Stimulated activated CD8-positive, alpha-beta memory T cell treated with anti-CD3 and anti-CD28 coated beads, Interleukin-7, amount 100 ng/mL, for 1 hour (primary cell): ENCODE measurements at regions not wholly inside any gene's neighbourhood (a gene's known extent, or its start where the extent isn't known, plus 50 kb on each side); places are given as distances from the start of the nearest gene placed in this dataset.
"Not testable (repeated sequence)": the region's sequence is repeated elsewhere in the genome, so short reads cannot be mapped to it uniquely, and the experiment has no call there.

Source experiments
- DNase-seq, 2 donors: peaks; one replicate each; pipeline ENCODE4 v3.0.0-alpha.2; 2020; ENCODE audit warnings: low read depth in 2 of 2

- DNase-seq: no peak
These were observed 1011.2 kb upstream of the CITED2 start for GRCh38 chr6:140385679-140386078.

DNA sequence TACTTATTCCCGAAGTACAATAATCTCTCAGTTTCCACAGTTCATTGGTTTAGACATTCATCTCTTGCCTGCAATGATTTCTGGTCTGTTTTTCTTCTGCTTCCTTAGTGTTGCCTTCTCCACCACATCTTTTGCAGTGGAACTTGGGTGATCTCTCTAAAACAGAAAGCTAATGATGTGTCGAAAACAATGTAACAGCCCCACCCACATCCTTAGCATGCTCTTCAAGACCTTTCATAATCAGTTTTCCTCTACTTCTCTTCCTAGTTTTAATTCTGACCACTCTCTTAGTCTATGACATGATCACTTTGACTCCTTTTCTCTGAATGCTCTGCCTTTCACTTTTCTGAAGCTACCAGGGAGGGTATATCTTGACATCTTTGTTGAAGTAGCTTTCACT lies 1007.9 kb upstream of the CITED2 start:
- no peak for DNase-seq

DNA sequence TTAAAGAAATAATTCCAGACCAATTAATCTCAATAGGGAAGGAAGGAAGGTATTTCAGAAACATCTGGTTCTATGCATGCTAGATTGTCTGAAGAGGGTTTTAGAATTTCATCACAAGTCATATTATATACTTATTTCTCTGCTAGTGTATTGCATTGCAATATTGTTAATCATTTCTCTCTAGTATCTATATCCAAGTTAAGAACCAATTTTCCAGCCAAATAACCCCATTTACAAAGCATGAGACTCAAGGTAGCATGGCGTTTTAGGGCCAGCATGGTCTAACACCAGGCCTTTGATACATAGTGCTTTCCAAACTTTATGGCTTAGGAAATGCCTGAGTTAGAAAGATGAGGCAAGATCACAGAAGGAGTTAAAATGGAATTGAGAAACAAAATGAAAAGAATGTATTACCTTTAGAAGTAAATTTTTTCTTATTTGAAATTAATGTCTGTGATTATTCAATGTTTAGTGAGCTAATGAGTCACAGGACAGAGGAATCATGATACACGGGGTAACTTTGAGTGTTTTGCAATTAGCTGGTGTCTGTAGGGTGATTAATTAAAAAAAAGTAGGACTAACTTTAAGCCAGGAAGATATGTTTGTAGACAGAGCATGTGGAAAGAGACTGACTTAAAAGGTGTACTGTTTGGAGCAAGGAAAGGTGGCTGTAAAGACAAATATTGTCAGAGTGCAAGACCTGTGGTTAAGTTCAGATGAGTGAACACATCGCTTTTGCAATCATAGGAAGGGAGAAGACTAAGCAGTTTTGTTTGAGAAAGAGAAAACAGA lies 1006.2 kb upstream of the CITED2 start:
- no peak for DNase-seq

DNA sequence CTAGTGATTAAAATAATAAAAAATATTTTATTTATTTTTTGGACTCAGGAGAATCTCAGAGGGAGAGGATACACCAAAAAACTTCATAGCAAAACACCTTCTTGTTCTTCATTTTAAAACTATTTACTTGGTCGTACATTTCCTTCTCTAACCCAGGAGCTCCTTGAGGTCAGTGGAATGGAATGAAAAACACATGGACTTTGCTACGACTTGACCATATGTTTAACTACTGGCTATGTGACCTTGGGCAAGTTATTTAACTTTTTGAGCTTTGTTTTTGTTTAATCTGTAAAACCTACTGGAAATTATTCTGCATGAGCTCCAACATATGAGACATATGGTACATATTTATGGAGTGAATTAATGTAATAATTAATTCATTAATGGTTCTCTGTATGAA lies 1005.5 kb upstream of the CITED2 start:
- no peak for DNase-seq

DNA sequence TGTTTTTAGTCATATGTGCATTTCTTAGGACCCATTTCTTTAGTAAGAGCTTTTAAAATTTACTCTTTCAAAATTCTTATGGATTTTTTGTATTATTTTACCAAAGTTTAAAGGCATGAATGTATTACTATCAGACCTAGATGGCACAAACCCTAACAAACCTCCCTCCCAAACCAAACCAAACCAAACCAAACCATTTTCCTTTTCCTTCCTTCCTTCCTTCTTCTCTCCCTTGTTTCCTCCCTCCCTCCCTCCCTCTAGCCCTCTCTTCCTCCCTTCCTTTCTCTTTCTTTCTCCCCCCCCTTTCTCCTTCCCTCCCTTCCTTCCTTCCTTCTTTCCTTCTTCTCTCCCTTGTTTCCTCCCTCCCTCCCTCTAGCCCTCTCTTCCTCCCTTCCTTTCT lies 1001.8 kb upstream of the CITED2 start:
- no peak for DNase-seq

- not testable (repeated sequence) for DNase-seq
These were observed 999.3 kb upstream of the CITED2 start for GRCh38 chr6:140373728-140374127.

DNA sequence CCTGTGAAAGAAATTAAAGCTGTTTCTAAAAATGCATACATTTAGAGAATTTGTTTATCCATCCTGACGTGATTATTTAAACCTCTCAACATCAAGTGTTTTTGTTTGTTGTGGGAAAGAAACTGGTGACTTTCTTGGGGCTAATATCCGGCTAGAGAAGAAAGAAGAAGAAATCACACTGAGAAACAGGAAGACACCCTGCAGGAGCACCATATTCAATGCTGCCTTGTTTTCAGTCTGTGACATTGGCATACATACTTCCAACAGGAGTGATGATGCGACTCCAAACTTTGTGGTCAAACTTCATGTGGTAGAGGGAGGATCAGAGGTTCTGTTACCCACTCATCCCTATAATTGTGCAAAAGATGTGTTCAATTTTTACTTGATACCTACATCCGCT lies 997.6 kb upstream of the CITED2 start:
- DNase-seq: no peak

- no peak for DNase-seq
These were observed 996.8 kb upstream of the CITED2 start for GRCh38 chr6:140370976-140371870.

GRCh38 chr6:140370441-140370840 lies 996.0 kb upstream of the CITED2 start:
- DNase-seq: no peak

DNA sequence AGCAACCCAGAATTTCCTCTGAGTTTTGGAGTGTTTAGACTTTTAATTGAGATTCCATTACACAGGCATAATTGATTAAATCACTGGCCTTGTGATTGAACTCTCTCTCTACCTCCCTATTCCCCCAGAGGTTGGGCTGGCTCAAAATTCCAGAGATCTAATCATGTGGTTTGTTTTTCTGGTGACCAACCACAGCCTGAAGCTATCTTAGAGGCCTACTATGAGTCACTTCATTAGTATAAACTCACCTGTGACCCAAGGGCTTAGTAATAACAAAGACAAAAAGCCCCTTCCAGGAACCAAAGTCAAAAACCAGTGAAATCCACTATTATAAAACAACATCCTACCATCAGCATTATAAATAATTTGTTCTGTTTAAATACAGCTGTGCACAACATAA lies 992.5 kb upstream of the CITED2 start:
- no peak for DNase-seq

DNA sequence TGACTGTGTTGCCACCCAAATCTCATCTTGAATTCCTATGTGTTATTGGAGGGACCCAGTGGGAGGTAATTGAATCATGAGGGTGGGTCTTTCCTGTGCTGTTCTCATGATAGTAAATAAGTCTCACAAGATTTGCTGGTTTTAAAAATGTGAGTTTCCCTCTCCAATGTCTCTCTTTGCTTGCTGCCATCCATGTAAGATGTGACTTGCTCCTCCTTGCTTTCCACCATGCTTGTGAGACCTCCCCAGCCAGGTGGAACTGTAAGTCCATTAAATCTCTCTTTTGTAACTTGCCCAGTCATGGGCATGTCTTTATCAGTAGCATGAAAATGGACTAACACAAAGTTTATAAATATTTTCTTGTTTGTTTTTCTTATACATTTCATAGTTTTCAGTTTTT lies 990.5 kb upstream of the CITED2 start:
- DNase-seq: no peak

GRCh38 chr6:140360651-140361050 lies 986.2 kb upstream of the CITED2 start:
- no peak for DNase-seq

DNA sequence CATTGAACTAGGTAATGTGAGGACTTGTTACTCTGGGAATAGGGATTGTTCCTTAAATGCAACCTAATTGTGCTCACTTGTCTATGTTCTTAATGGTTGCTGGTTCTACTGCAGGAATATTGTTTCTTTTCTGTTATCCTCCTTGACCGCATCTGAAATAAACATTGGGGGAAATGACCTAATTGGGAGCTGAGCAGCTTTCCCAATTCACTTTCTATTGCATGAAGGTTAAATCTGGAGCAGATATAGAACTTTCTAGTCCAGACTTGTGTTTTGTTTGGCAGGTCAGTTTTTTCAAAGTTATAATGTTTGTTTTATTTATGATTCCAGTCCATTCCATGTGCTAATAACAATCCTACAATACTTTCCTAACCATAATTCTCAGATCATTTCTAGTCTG lies 981.0 kb upstream of the CITED2 start:
- DNase-seq: no peak

DNA sequence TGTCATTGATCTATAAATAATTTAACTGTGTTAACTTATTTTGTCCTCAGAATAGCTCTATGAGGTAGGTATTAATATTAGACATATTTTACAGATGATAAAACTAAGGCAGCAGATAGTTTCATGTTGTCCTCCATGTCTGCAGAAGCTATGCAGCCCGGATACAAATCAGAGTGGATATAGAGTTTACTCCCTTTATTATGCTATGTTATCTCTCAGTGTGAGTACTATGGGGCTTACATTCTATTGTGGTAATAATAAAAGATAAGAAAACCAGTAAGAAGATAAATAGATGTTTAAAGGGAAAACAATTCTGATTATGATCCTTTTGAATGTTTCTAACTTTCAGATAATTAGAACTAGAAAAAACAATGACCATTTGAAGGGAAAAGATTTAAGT lies 979.8 kb upstream of the CITED2 start:
- DNase-seq: no peak

GRCh38 chr6:140353536-140353935 lies 979.1 kb upstream of the CITED2 start:
- no peak for DNase-seq

DNA sequence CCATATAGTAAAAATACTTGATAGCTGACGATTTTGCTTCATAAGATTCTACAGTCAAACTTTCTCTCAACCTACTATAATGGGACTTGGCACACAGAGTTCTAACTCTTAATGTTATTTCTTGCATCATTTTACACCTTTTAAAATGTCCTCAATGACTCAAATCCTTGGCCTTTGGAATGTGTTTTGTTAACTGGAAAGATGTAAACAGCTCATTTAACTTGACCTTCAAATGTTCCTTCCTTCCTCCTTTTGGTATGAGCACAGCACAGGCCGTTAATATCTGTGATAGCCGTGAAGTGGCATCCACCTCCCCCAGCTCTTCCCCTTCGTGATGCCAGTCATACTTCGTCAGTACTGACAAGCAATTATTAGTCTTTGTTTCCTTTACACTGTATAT lies 972.0 kb upstream of the CITED2 start:
- no peak for DNase-seq

GRCh38 chr6:140345935-140346334 lies 971.5 kb upstream of the CITED2 start:
- DNase-seq: no peak

- no peak for DNase-seq
These were observed 969.9 kb upstream of the CITED2 start for GRCh38 chr6:140344142-140344913.

- DNase-seq: no peak
These were observed 968.7 kb upstream of the CITED2 start for GRCh38 chr6:140343128-140343527.

DNA sequence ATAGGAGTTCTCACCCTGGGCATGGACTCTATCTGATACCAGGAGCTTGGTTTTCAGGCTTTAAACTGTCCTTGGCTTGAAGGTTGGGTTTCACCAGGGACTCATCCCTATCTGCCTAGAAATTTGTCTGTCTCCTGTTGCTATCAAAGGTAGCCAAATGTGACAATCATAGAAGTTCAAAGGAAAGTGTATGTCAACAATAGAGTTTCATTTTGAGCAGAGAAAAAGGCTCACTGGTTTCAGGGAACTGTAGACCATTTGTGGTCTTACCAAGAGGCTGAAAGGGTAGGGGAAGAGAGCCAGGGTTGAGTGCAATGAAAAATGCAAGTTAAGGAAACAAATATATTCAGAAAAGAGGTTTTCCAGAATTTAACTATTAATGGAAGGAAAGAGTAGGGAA lies 966.8 kb upstream of the CITED2 start:
- DNase-seq: no peak

- DNase-seq: no peak
These were observed 966.3 kb upstream of the CITED2 start for GRCh38 chr6:140340795-140341194.

GRCh38 chr6:140339084-140339483 lies 964.6 kb upstream of the CITED2 start:
- not testable (repeated sequence) for DNase-seq
